ENCODE measurements at regions not wholly inside any gene's neighbourhood (a gene's known extent, or its start where the extent isn't known, plus 50 kb on each side); places are given as distances from the start of the nearest gene placed in this dataset.

GRCh38 chr20:51122931-51123658, 100.2 kb upstream of the KCNG1 start:
- no peak for TF ChIP-seq POLR2A (IDR thresholded peaks at IDR 0.05; ENCODE audit: low read depth, low read length)
- TF ChIP-seq PAX5 (IDR thresholded peaks at IDR 0.05; ENCODE audit: insufficient read depth, low read length, severe bottlenecking), result no peak
- TF ChIP-seq POLR2AphosphoS5 (IDR thresholded peaks at IDR 0.05; ENCODE audit: low read depth, low read length), result no peak
- no peak for TF ChIP-seq TAF1 (IDR thresholded peaks at IDR 0.05; ENCODE audit: low read depth, low read length)
- TF ChIP-seq POU2F2 (IDR thresholded peaks at IDR 0.05; ENCODE audit: low read depth, low read length), result no peak
- TF ChIP-seq SPI1 (IDR thresholded peaks at IDR 0.05; ENCODE audit: low read depth, low read length), result no peak
